ENCODE measurements at regions not wholly inside any gene's neighbourhood (a gene's known extent, or its start where the extent isn't known, plus 50 kb on each side); places are given as distances from the start of the nearest gene placed in this dataset.
"Not testable (repeated sequence)": the region's sequence is repeated elsewhere in the genome, so short reads cannot be mapped to it uniquely, and the experiment has no call there.

DNA sequence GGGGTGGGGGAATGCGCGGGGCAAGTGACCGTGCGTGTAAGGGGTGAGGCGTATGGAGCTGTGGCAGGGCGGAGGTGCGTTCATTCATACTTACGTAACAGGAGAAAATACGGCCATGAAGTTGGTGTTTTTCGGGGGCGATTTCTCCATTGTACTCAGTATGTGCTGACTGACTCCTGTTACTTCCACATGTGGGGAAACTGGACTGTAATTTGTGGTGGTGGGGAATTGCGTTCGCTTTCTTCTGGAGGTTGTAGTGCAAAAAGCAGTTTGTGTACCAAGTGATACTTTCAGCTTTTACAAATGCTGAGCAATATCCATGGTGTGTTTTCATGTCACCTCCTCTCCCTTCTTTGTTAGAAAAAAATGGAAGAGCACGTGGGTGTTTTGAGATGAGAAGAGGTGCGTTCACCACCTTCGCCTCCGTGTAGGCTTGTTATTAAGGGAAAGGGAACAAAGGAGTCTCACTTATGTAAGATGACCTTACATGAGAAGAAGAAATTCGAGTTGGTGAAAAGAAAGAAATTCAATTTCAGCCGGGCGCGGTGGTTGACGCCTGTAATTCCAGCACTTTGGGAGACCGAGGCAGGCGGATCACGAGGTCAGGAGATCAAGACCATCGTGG, 181.1 kb upstream of the NOTCH2NLA start:
- H3K9me2 ChIP-seq (replicated peaks; ENCODE audit: low read length); H2AFZ ChIP-seq (ENCODE audit: low read length); H3K4me1 ChIP-seq (ENCODE audit: insufficient read depth, low read length); POLR2A ChIA-PET (ENCODE audit: unreplicated experiment); ATAC-seq; H3K4me3 ChIP-seq (ENCODE audit: low read length); DNase-seq; H3F3A ChIP-seq (ENCODE audit: low read length, unreplicated experiment); H3K27ac ChIP-seq (ENCODE audit: low read length); H3K9ac ChIP-seq (ENCODE audit: low read length); H3K36me3 ChIP-seq (ENCODE audit: low read depth, low read length); CTCF ChIA-PET; H4K20me1 ChIP-seq (ENCODE audit: low read length); H3K27me3 ChIP-seq (ENCODE audit: low read length); H3K9me3 ChIP-seq (ENCODE audit: low read length); H3K4me2 ChIP-seq (ENCODE audit: low read length); BruUV-seq (replicated peaks); H3K79me2 ChIP-seq (ENCODE audit: low read length); intact Hi-C loops (cut with micrococcal nuclease): not testable (repeated sequence)

DNA sequence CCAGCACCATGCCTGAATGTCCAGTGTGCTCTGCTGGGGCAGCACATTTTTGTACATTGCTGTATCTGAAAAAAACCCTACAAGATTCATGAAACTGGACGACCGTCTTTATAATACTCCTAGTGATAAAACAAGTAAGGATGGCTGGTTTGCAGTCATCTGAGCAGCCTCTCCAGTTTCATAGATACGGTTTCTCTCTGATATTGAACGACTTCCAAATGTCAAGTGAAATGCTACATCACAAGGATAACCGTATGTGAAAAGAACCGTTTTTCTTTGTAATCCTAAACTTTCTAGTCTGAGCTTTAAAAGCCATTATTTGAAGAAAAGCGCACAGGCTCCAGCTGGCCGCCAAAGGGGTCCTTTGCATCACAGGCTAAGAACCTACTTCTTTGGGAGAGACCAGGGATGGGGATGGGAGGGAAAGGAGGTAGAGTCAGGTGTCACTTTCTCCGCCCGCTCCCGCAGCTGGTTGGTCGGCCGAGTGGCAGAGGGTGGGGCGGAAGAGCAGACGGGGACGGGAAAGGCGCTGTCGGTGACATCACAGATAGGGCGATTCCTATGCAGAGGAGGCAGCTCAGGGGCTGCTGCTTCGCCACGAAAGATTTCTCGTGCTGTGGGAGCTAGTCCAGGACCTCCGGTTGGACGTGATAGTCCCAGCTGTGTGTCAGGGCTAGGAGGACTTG, 180.4 kb upstream of the NOTCH2NLA start:
- DNase-seq; intact Hi-C loops (cut with micrococcal nuclease); H3K9ac ChIP-seq (ENCODE audit: low read length): not testable (repeated sequence)

DNA sequence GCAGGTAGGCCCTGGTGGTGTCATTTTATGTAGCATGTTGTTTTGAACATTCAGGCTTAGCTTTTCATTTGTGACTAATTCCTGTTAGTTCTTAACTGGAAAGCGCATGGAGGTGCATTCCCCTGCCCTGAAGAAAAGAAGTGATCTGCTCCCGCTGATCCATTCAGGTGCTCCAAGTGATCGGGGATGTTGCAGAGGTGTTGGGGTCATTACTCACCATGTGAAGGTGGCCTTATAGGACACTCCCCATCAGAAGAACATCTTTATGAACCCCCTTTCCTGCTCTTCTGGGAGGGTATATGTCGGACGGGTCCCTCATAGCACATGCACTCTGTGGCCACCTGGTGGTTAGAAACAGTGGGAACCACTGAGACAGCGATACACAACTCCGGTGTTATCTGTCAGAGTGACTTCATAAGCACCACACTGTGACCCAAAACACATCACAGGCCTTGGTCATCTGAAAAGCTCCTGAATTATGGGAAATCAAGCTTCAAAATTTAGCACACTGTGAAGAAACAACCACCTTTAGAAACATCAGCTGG, 172.5 kb upstream of the NOTCH2NLA start:
- H3K79me2 ChIP-seq (ENCODE audit: low read length); H3K4me3 ChIP-seq (ENCODE audit: low read length); H3K27me3 ChIP-seq (ENCODE audit: low read length); BruUV-seq (replicated peaks); intact Hi-C loops (cut with micrococcal nuclease); H3K9ac ChIP-seq (ENCODE audit: low read length); H3K9me2 ChIP-seq (replicated peaks; ENCODE audit: low read length); H3K4me2 ChIP-seq (ENCODE audit: low read length); H3K9me3 ChIP-seq (ENCODE audit: low read length); POLR2A ChIA-PET (ENCODE audit: unreplicated experiment); H3K4me1 ChIP-seq (ENCODE audit: insufficient read depth, low read length); H3K36me3 ChIP-seq (ENCODE audit: low read depth, low read length); H4K20me1 ChIP-seq (ENCODE audit: low read length); H3F3A ChIP-seq (ENCODE audit: low read length, unreplicated experiment); CTCF ChIA-PET; H3K27ac ChIP-seq (ENCODE audit: low read length); H2AFZ ChIP-seq (ENCODE audit: low read length): not testable (repeated sequence)
- peak; percentile 86 for ATAC-seq
- TF ChIP-seq, protein P1, sequence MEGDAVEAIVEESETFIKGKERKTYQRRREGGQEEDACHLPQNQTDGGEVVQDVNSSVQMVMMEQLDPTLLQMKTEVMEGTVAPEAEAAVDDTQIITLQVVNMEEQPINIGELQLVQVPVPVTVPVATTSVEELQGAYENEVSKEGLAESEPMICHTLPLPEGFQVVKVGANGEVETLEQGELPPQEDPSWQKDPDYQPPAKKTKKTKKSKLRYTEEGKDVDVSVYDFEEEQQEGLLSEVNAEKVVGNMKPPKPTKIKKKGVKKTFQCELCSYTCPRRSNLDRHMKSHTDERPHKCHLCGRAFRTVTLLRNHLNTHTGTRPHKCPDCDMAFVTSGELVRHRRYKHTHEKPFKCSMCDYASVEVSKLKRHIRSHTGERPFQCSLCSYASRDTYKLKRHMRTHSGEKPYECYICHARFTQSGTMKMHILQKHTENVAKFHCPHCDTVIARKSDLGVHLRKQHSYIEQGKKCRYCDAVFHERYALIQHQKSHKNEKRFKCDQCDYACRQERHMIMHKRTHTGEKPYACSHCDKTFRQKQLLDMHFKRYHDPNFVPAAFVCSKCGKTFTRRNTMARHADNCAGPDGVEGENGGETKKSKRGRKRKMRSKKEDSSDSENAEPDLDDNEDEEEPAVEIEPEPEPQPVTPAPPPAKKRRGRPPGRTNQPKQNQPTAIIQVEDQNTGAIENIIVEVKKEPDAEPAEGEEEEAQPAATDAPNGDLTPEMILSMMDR (conservative IDR thresholded peaks at IDR 0.05; ENCODE audit: low read depth, low read length): peak; percentile 40; the same call in 1 of the 2 replicates
- DNase-seq: peak; percentile 6

More for the DNA sequence above, 180.4 kb upstream of the NOTCH2NLA start:
- ATAC-seq; H3K36me3 ChIP-seq (ENCODE audit: low read depth, low read length); H3K9me2 ChIP-seq (replicated peaks; ENCODE audit: low read length); H3K4me3 ChIP-seq (ENCODE audit: low read length); H4K20me1 ChIP-seq (ENCODE audit: low read length); H3K79me2 ChIP-seq (ENCODE audit: low read length); BruUV-seq (replicated peaks); H3K4me1 ChIP-seq (ENCODE audit: insufficient read depth, low read length); H3K9me3 ChIP-seq (ENCODE audit: low read length); H3K27me3 ChIP-seq (ENCODE audit: low read length); H3F3A ChIP-seq (ENCODE audit: low read length, unreplicated experiment); H2AFZ ChIP-seq (ENCODE audit: low read length); H3K27ac ChIP-seq (ENCODE audit: low read length); POLR2A ChIA-PET (ENCODE audit: unreplicated experiment); H3K4me2 ChIP-seq (ENCODE audit: low read length); CTCF ChIA-PET: not testable (repeated sequence)

DNA sequence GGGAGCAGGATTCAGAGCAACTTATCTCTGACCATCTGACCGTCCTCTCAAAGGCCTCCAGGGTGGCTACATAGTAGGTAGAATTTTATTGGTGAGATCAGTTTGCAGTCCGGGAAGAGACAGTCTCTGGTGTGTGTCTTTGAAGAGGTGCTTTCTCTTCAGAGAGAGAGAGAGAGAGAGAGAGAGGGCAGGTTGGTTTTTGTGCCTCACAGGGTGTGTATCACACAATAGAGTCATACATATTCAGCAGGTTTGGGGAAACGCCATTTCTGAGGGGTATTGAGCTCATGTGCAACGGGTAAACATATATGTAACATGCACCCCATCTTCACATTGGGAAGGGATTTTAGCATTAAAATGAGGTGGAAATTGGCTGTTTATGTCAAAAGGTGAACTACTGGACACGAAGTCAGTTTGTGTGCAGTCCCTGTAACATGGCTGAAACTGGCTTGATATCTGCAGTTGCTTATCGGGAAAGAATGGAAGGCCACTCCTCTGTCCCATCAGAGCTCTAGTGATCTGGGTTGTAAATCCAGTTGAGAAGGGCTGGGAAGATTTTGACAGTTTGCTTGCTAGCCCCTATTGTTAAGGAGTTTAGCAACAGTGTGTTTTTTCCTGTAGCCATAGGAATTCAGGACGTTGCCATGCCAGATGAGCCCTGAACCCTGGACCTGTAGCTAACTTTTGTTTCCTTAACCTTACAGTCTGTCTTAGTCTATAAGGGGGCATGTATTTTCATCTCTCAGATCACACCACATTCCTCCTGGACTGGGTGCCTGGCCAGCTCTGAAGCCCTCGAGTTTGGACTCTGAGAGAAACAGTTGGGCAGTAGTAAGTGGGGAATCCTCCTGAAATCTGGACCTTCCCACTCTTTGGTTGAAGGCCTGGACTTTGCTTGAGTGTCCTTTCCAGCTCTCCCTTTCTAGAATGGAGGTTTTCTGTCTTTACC, 171.6 kb upstream of the NOTCH2NLA start:
- BruUV-seq (replicated peaks); H3K9ac ChIP-seq (ENCODE audit: low read length); ATAC-seq; H2AFZ ChIP-seq (ENCODE audit: low read length); intact Hi-C loops (cut with micrococcal nuclease); H3K4me1 ChIP-seq (ENCODE audit: insufficient read depth, low read length); H3K9me3 ChIP-seq (ENCODE audit: low read length); H3K79me2 ChIP-seq (ENCODE audit: low read length); H3K4me2 ChIP-seq (ENCODE audit: low read length); H4K20me1 ChIP-seq (ENCODE audit: low read length); H3F3A ChIP-seq (ENCODE audit: low read length, unreplicated experiment); H3K27ac ChIP-seq (ENCODE audit: low read length); DNase-seq; POLR2A ChIA-PET (ENCODE audit: unreplicated experiment); CTCF ChIA-PET; H3K27me3 ChIP-seq (ENCODE audit: low read length); H3K4me3 ChIP-seq (ENCODE audit: low read length); H3K36me3 ChIP-seq (ENCODE audit: low read depth, low read length); H3K9me2 ChIP-seq (replicated peaks; ENCODE audit: low read length): not testable (repeated sequence)

DNA sequence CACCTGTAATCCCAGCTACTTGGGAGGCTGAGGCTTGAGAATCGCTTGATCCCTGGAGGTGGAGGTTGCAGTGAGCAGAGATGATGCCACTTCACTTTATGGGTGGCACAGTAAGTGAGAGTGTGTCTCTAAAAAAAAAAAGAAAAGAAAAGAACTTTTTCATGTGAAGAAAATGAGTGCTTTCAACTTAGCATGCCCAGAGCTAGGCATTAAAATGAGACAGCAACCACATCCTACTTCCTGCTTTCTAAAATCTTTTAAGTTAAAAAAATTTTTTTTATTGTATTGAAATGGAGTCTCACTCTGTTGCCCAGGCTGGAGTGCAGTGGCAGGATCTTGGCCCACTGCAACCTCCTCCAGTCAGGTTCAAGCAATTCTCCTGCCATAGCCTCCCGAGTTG, 170.4 kb upstream of the NOTCH2NLA start:
- not testable (repeated sequence) for ATAC-seq

More for the DNA sequence above, 170.4 kb upstream of the NOTCH2NLA start:
- H3K4me3 ChIP-seq (ENCODE audit: low read length); H3K4me2 ChIP-seq (ENCODE audit: low read length); H3K79me2 ChIP-seq (ENCODE audit: low read length); H3K36me3 ChIP-seq (ENCODE audit: low read depth, low read length); H3K9ac ChIP-seq (ENCODE audit: low read length); H3K27me3 ChIP-seq (ENCODE audit: low read length); H3K9me3 ChIP-seq (ENCODE audit: low read length); H3K9me2 ChIP-seq (replicated peaks; ENCODE audit: low read length); H3K27ac ChIP-seq (ENCODE audit: low read length); POLR2A ChIA-PET (ENCODE audit: unreplicated experiment); intact Hi-C loops (cut with micrococcal nuclease); H4K20me1 ChIP-seq (ENCODE audit: low read length); H3F3A ChIP-seq (ENCODE audit: low read length, unreplicated experiment); H3K4me1 ChIP-seq (ENCODE audit: insufficient read depth, low read length); CTCF ChIA-PET; DNase-seq; BruUV-seq (replicated peaks); H2AFZ ChIP-seq (ENCODE audit: low read length): not testable (repeated sequence)

Data from PC-3 (cell line).